HEK293 (cell line): ENCODE measurements at regions not wholly inside any gene's neighbourhood (a gene's known extent, or its start where the extent isn't known, plus 50 kb on each side); places are given as distances from the start of the nearest gene placed in this dataset.

Source experiments
- CTCF ChIA-PET: fragments of 350-600 bp; formaldehyde crosslinking; extraction: SDS; loops from one replicate; lab custom pipeline; 2021; ENCODE audit warnings: antibody characterized with exemption; lab: Yijun Ruan, JAX
- POLR2A ChIA-PET: fragments of 300-600 bp; formaldehyde crosslinking; extraction: SDS; loops from one replicate; lab custom pipeline; 2020; ENCODE audit warnings: antibody characterized with exemption, inconsistent platforms; lab: Yijun Ruan, JAX
- H3K27ac ChIP-seq: fragments of 200-500 bp; sonication (Bioruptor generic); 2 replicates; pipeline ENCODE4 v1.5.1; 2014; ENCODE audit warnings: low read depth, low read length, control low read depth, inconsistent platforms; ENCODE audit errors: extremely low read depth
- H3K36me3 ChIP-seq, 2 experiments: fragments of 200-500 bp in 1 of 2; sonication (Bioruptor generic) in 1 of 2; 1 replicate in 1 of 2; 2 replicates in 1 of 2; pipeline ENCODE4 v1.5.1; 2014 to 2017; ENCODE audit warnings: inconsistent platforms in 2 of 2, low read length in 2 of 2; ENCODE audit not compliant: control insufficient read depth in 2 of 2, insufficient read depth in 1 of 2
- H3K4me1 ChIP-seq: fragments of 200-500 bp; sonication (Bioruptor generic); 2 replicates; pipeline ENCODE4 v1.5.1; 2014; ENCODE audit warnings: mild to moderate bottlenecking, low read length, inconsistent platforms; ENCODE audit not compliant: control insufficient read depth, insufficient read depth
- H3K4me3 ChIP-seq: 2 replicates; pipeline ENCODE4 v1.5.1; 2011; ENCODE audit warnings: low read depth, mild to moderate bottlenecking, control low read depth, low read length, moderate library complexity
- H3K9me3 ChIP-seq: fragments of 200-500 bp; sonication (Bioruptor generic); 2 replicates; pipeline ENCODE4 v1.5.1; 2014; ENCODE audit warnings: low read depth, low read length, inconsistent platforms; ENCODE audit not compliant: control insufficient read depth, insufficient read depth
- GFI1B ChIP-seq: fragments of 450-650 bp; formaldehyde crosslinking; IDR thresholded peaks from 2 replicates; pipeline ENCODE4 v1.5.1; 2016; ENCODE audit warnings: missing biosample characterization, missing genetic modification characterization
- HOXC10 ChIP-seq: sonication (generic); formaldehyde crosslinking; IDR thresholded peaks from 2 replicates; pipeline ENCODE4 v1.8.1; 2023; ENCODE audit warnings: mild to moderate bottlenecking, missing genetic modification reagents
- ZNF274 ChIP-seq, 2 experiments: fragments of 200-500 bp in 1 of 2; fragments of 450-650 bp in 1 of 2; sonication (Bioruptor generic) in 1 of 2; formaldehyde crosslinking in 1 of 2; IDR thresholded peaks; 2 replicates each; pipeline versions ENCODE4 v1.5.1 to v1.6.1; 2014 to 2016; ENCODE audit warnings: borderline replicate concordance in 1 of 2, inconsistent platforms in 1 of 2, low read length in 1 of 2, missing biosample characterization in 1 of 2, missing genetic modification characterization in 1 of 2
- ZNF341 ChIP-seq: fragments of 450-650 bp; formaldehyde crosslinking; IDR thresholded peaks from 2 replicates; pipeline ENCODE4; 2016; ENCODE audit warnings: low read depth, missing biosample characterization, missing genetic modification characterization
- ZNF350 ChIP-seq: fragments of 450-650 bp; formaldehyde crosslinking; IDR thresholded peaks from 2 replicates; pipeline ENCODE4 v1.5.0; 2017; ENCODE audit warnings: missing biosample characterization, mild to moderate bottlenecking, missing genetic modification characterization
- ZNF37A ChIP-seq: fragments of 450-650 bp; IDR thresholded peaks from 2 replicates; pipeline ENCODE4 v1.5.1; 2018; ENCODE audit warnings: missing biosample characterization, missing genetic modification characterization
- ZNF426 ChIP-seq: fragments of 450-650 bp; formaldehyde crosslinking; IDR thresholded peaks from 2 replicates; pipeline ENCODE4 v1.5.1; 2017; ENCODE audit warnings: missing biosample characterization, missing genetic modification characterization, mild to moderate bottlenecking, inconsistent platforms, moderate library complexity
- ZNF544 ChIP-seq: fragments of 450-650 bp; formaldehyde crosslinking; IDR thresholded peaks from 2 replicates; pipeline ENCODE4 v1.5.0; 2017; ENCODE audit warnings: missing biosample characterization, missing genetic modification characterization
- ZNF548 ChIP-seq: fragments of 450-650 bp; formaldehyde crosslinking; IDR thresholded peaks from 2 replicates; pipeline ENCODE4 v1.5.1; 2016; ENCODE audit warnings: missing biosample characterization, missing genetic modification characterization
- ZNF585B ChIP-seq: fragments of 450-650 bp; formaldehyde crosslinking; IDR thresholded peaks from 2 replicates; pipeline ENCODE4 v1.5.1; 2016; ENCODE audit warnings: missing biosample characterization, missing genetic modification characterization
- ZNF664 ChIP-seq: fragments of 450-650 bp; formaldehyde crosslinking; IDR thresholded peaks from 2 replicates; pipeline ENCODE4 v1.5.1; 2016; ENCODE audit warnings: missing biosample characterization, missing genetic modification characterization
- ZNF701 ChIP-seq: fragments of 450-650 bp; formaldehyde crosslinking; IDR thresholded peaks from 2 replicates; pipeline ENCODE4 v1.5.1; 2016; ENCODE audit warnings: missing biosample characterization, missing genetic modification characterization
- ZNF843 ChIP-seq: fragments of 450-650 bp; formaldehyde crosslinking; IDR thresholded peaks from 2 replicates; pipeline ENCODE4 v1.5.1; 2016; ENCODE audit warnings: missing biosample characterization, missing genetic modification characterization
- ZXDB ChIP-seq: fragments of 450-650 bp; formaldehyde crosslinking; IDR thresholded peaks from 2 replicates; pipeline ENCODE4 v1.5.1; 2016; ENCODE audit warnings: missing biosample characterization, missing genetic modification characterization
- TF ChIP-seq, protein P1 (sequence below): fragments of 450-650 bp; formaldehyde crosslinking; IDR thresholded peaks from 2 replicates; pipeline ENCODE4 v1.5.1; 2016; ENCODE audit warnings: missing biosample characterization, missing genetic modification characterization, borderline replicate concordance
- TF ChIP-seq, protein P2 (sequence below): fragments of 450-650 bp; formaldehyde crosslinking; IDR thresholded peaks from 2 replicates; pipeline ENCODE4 v1.5.1; 2017; ENCODE audit warnings: missing biosample characterization, missing genetic modification characterization
- TF ChIP-seq, protein P3 (sequence below): fragments of 450-650 bp; formaldehyde crosslinking; IDR thresholded peaks from 2 replicates; pipeline ENCODE4 v1.5.1; 2016; ENCODE audit warnings: missing biosample characterization, missing genetic modification characterization
- TF ChIP-seq, protein P4 (sequence below): fragments of 450-650 bp; formaldehyde crosslinking; IDR thresholded peaks from 2 replicates; pipeline ENCODE4 v1.5.1; 2016; ENCODE audit warnings: missing biosample characterization, missing genetic modification characterization
- TF ChIP-seq, protein P5 (sequence below): IDR thresholded peaks from 2 replicates; pipeline ENCODE4 v1.6.1; 2011; ENCODE audit warnings: mild to moderate bottlenecking, low read depth, low read length, borderline replicate concordance

DNA sequence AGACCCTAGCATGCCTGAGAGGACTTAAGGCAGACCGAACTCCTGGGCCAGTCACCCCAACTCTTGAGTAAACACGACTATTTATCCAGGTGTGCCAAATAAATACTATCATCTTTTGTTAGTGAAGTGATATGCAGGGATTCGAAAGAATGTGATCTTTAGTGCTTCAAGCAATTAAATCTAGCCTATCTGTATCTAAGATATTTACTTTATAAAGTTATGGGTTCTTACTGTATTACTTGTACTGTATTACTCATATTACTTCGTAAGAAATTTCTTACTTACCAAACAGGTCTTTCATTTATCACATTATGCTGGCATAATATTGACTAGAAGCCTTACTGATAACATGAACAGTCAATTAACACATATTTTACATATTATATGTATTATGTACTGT lies 211.6 kb upstream of the NECTIN3 start:
- no peaks in the 10 kb centered on the region for H3K9me3 ChIP-seq
- H3K4me1 ChIP-seq: no peaks in the 10 kb centered on the region
- ChIA-PET CTCF (no interaction called here), POLR2A (no interaction called here)
- no peak overlapping the region for H3K4me3 ChIP-seq
- no peak overlapping the region for H3K27ac ChIP-seq
- no peaks in the 10 kb centered on the region for H3K36me3 ChIP-seq
- TF ChIP-seq, protein P1, sequence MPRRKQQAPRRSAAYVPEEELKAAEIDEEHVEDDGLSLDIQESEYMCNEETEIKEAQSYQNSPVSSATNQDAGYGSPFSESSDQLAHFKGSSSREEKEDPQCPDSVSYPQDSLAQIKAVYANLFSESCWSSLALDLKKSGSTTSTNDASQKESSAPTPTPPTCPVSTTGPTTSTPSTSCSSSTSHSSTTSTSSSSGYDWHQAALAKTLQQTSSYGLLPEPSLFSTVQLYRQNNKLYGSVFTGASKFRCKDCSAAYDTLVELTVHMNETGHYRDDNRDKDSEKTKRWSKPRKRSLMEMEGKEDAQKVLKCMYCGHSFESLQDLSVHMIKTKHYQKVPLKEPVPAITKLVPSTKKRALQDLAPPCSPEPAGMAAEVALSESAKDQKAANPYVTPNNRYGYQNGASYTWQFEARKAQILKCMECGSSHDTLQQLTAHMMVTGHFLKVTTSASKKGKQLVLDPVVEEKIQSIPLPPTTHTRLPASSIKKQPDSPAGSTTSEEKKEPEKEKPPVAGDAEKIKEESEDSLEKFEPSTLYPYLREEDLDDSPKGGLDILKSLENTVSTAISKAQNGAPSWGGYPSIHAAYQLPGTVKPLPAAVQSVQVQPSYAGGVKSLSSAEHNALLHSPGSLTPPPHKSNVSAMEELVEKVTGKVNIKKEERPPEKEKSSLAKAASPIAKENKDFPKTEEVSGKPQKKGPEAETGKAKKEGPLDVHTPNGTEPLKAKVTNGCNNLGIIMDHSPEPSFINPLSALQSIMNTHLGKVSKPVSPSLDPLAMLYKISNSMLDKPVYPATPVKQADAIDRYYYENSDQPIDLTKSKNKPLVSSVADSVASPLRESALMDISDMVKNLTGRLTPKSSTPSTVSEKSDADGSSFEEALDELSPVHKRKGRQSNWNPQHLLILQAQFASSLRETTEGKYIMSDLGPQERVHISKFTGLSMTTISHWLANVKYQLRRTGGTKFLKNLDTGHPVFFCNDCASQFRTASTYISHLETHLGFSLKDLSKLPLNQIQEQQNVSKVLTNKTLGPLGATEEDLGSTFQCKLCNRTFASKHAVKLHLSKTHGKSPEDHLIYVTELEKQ (tag by site-specific recombination): no peak

DNA sequence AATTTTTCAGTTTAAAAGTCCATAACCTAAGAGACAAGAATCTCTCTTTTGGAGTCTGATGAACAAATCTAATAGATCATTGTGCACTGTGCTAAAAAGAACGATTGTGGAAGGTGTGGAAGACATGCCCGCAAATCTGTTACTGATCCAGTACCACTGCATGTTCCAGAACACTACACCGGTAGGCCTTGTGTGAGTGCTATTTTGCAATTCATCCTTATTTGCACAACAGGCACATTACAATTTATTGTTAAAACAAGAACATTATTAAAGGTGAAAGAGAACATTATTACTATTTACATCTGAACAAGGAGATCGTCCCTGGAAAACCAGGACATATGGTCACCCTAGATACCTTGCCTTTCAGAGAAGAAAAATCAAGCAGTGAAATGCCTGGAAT lies 205.7 kb upstream of the NECTIN3 start:
- TF ChIP-seq, protein P2, sequence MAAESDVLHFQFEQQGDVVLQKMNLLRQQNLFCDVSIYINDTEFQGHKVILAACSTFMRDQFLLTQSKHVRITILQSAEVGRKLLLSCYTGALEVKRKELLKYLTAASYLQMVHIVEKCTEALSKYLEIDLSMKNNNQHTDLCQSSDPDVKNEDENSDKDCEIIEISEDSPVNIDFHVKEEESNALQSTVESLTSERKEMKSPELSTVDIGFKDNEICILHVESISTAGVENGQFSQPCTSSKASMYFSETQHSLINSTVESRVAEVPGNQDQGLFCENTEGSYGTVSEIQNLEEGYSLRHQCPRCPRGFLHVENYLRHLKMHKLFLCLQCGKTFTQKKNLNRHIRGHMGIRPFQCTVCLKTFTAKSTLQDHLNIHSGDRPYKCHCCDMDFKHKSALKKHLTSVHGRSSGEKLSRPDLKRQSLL: no peak
- TF ChIP-seq, protein P3, sequence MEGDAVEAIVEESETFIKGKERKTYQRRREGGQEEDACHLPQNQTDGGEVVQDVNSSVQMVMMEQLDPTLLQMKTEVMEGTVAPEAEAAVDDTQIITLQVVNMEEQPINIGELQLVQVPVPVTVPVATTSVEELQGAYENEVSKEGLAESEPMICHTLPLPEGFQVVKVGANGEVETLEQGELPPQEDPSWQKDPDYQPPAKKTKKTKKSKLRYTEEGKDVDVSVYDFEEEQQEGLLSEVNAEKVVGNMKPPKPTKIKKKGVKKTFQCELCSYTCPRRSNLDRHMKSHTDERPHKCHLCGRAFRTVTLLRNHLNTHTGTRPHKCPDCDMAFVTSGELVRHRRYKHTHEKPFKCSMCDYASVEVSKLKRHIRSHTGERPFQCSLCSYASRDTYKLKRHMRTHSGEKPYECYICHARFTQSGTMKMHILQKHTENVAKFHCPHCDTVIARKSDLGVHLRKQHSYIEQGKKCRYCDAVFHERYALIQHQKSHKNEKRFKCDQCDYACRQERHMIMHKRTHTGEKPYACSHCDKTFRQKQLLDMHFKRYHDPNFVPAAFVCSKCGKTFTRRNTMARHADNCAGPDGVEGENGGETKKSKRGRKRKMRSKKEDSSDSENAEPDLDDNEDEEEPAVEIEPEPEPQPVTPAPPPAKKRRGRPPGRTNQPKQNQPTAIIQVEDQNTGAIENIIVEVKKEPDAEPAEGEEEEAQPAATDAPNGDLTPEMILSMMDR (tag by site-specific recombination): no peak
- no peak for TF ChIP-seq ZNF37A (tag by site-specific recombination)

DNA sequence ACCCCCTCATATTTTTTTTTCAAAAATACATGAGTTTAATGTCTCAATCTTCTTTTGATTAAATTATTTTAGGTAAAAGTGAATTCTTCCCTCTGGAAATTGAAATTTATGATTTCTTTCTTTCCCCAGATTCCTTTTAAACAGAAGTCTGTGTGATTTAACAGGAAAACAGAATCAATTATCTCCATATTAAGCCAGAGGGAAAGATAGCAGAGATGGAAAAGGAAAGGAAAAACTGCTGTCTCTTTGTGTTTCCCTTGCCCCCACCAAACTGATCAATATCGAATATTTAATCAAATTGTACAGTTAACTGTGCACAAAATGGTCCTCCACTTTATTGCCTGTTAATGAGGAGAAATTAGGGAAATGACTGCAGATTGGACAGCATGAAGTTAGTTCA lies 203.5 kb upstream of the NECTIN3 start:
- TF ChIP-seq ZNF843 (no peak), ZNF274 (IDR thresholded peaks at IDR 0.05; ENCODE audit: low read length) (no peak), ZNF274 (tag by site-specific recombination; IDR thresholded peaks at IDR 0.05; ENCODE audit: borderline replicate concordance) (no peak), ZNF426 (tag by site-specific recombination) (no peak), ZNF548 (no peak), ZNF544 (tag by site-specific recombination) (no peak), ZNF701 (tag by site-specific recombination) (no peak), GFI1B (tag by site-specific recombination) (no peak), ZXDB (tag by site-specific recombination) (no peak)
- Histone ChIP-seq H3K4me1 (no peaks in the 10 kb centered on the region), H3K27ac (no peak overlapping the region), H3K36me3 (no peaks in the 10 kb centered on the region), H3K9me3 (no peaks in the 10 kb centered on the region; the same call in 1 of the 2 replicates), H3K4me3 (no peak overlapping the region)
- ChIA-PET CTCF (interaction anchor here (0.7 kb wide), 1 partner anchor 815 kb away, joined by 5 read pairs; no protein-coding TSS in a partner anchor), POLR2A (no interaction called here)

More for the DNA sequence above, 205.7 kb upstream of the NECTIN3 start:
- ChIA-PET POLR2A (no interaction called here), CTCF (no interaction called here)
- Histone ChIP-seq H3K36me3 (no peaks in the 10 kb centered on the region), H3K9me3 (no peaks in the 10 kb centered on the region), H3K4me1 (no peaks in the 10 kb centered on the region), H3K27ac (no peak overlapping the region), H3K4me3 (no peak overlapping the region)

DNA sequence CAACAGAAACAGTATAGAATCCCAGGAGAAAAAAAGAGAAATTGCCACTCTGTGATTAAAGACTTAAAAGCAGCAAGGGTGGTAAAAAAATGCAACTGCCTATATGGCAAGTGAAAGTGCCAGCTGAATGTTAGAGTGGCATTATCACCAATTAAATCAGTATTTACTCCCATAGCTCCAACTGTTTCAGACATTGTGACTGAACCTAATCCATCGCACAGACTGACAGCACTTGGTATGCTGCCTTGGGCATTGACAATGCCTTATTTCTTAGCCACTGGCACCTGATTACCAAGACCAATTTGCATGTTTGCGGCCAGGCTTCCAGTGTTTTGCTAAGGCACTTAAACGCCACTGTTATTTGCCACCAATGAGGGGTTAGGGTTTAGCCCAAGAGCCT lies 201.9 kb upstream of the NECTIN3 start:
- ChIA-PET CTCF (no interaction called here), POLR2A (no interaction called here)
- TF ChIP-seq HOXC10 (CRISPR knock-in tag) (no peak), ZNF341 (tag by site-specific recombination) (no peak), ZNF350 (tag by site-specific recombination) (no peak), ZNF585B (tag by site-specific recombination) (no peak), ZNF664 (tag by site-specific recombination) (no peak), ZNF274 (IDR thresholded peaks at IDR 0.05; ENCODE audit: low read length) (no peak), ZNF274 (tag by site-specific recombination; IDR thresholded peaks at IDR 0.05; ENCODE audit: borderline replicate concordance) (no peak)
- TF ChIP-seq, protein P4, sequence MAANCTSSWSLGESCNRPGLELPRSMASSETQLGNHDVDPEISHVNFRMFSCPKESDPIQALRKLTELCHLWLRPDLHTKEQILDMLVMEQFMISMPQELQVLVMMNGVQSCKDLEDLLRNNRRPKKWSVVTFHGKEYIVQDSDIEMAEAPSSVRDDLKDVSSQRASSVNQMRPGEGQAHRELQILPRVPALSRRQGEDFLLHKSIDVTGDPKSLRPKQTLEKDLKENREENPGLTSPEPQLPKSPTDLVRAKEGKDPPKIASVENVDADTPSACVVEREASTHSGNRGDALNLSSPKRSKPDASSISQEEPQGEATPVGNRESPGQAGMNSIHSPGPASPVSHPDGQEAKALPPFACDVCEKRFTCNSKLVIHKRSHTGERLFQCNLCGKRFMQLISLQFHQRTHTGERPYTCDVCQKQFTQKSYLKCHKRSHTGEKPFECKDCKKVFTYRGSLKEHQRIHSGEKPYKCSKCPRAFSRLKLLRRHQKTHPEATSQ: no peak
- TF ChIP-seq, protein P5, sequence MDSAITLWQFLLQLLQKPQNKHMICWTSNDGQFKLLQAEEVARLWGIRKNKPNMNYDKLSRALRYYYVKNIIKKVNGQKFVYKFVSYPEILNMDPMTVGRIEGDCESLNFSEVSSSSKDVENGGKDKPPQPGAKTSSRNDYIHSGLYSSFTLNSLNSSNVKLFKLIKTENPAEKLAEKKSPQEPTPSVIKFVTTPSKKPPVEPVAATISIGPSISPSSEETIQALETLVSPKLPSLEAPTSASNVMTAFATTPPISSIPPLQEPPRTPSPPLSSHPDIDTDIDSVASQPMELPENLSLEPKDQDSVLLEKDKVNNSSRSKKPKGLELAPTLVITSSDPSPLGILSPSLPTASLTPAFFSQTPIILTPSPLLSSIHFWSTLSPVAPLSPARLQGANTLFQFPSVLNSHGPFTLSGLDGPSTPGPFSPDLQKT: no peak

More for the DNA sequence above, 201.9 kb upstream of the NECTIN3 start:
- Histone ChIP-seq H3K4me1 (no peaks in the 10 kb centered on the region), H3K4me3 (no peak overlapping the region), H3K9me3 (no peaks in the 10 kb centered on the region; the same call in 1 of the 2 replicates), H3K36me3 (no peaks in the 10 kb centered on the region), H3K27ac (no peak overlapping the region)
